HepG2 (cell line): ENCODE measurements at regions not wholly inside any gene's neighbourhood (a gene's known extent, or its start where the extent isn't known, plus 50 kb on each side); places are given as distances from the start of the nearest gene placed in this dataset.

ENCODE experiments used
- CCDC6 ChIP-seq: sonication (generic); formaldehyde crosslinking; IDR thresholded peaks from 2 replicates; pipeline ENCODE4 v1.8.1; 2022; ENCODE audit warnings: mild to moderate bottlenecking, missing genetic modification reagents, moderate library complexity
- CHD4 ChIP-seq: fragments of 200-600 bp; sonication (generic); IDR thresholded peaks from 2 replicates; pipeline ENCODE4 v1.7.0; 2017; ENCODE audit warnings: mild to moderate bottlenecking, low read length, borderline replicate concordance
- DPF2 ChIP-seq: sonication (generic); formaldehyde crosslinking; IDR thresholded peaks from 2 replicates; pipeline ENCODE4 v1.4.0; 2020; ENCODE audit warnings: mild to moderate bottlenecking, low read depth, missing genetic modification reagents, borderline replicate concordance
- GATAD2A ChIP-seq: IDR thresholded peaks from 2 replicates; pipeline ENCODE4 v1.6.1; 2016
- HCFC1 ChIP-seq: fragments of 150-350 bp; IDR thresholded peaks from 2 replicates; pipeline ENCODE4 v1.6.1; 2014; ENCODE audit warnings: low read depth, low read length
- JUN ChIP-seq: sonication (generic); formaldehyde crosslinking; IDR thresholded peaks from 2 replicates; pipeline ENCODE4 v1.4.0; 2020; ENCODE audit warnings: mild to moderate bottlenecking, missing genetic modification reagents
- NFE2L1 ChIP-seq: sonication (generic); formaldehyde crosslinking; IDR thresholded peaks from 2 replicates; pipeline ENCODE4 v1.4.0; 2020; ENCODE audit warnings: missing genetic modification reagents, mild to moderate bottlenecking, borderline replicate concordance
- NFE2L2 ChIP-seq: fragments of 150-350 bp; IDR thresholded peaks from 2 replicates; pipeline ENCODE4 v1.6.1; 2014; ENCODE audit warnings: low read length
- NFRKB ChIP-seq: fragments of 450-650 bp; IDR thresholded peaks from 2 replicates; pipeline ENCODE4 v1.6.1; 2017
- SIN3A ChIP-seq: IDR thresholded peaks from 2 replicates; pipeline ENCODE4 v1.6.1; 2011; ENCODE audit warnings: low read depth, mild to moderate bottlenecking, control low read depth, low read length, borderline replicate concordance
- SIX1 ChIP-seq: sonication (generic); formaldehyde crosslinking; IDR thresholded peaks from 2 replicates; pipeline ENCODE4 v1.4.0; 2020; ENCODE audit warnings: missing genetic modification reagents, borderline replicate concordance
- SMARCE1 ChIP-seq: fragments of 450-650 bp; IDR thresholded peaks from 2 replicates; pipeline ENCODE4 v1.6.1; 2017; ENCODE audit warnings: borderline replicate concordance
- SNAI1 ChIP-seq: sonication (generic); formaldehyde crosslinking; IDR thresholded peaks from 2 replicates; pipeline ENCODE4 v1.5.0; 2020; ENCODE audit warnings: mild to moderate bottlenecking, missing genetic modification reagents, borderline replicate concordance
- TARDBP ChIP-seq: sonication (generic); formaldehyde crosslinking; IDR thresholded peaks from 2 replicates; pipeline ENCODE4 v1.8.0; 2022; ENCODE audit warnings: mild to moderate bottlenecking, missing genetic modification reagents
- TBP ChIP-seq: sonication (generic); formaldehyde crosslinking; IDR thresholded peaks from 2 replicates; pipeline ENCODE4 v1.5.0; 2020; ENCODE audit warnings: missing genetic modification reagents
- TEAD3 ChIP-seq: optimal IDR thresholded peaks from 2 replicates; pipeline ENCODE3; 2016; ENCODE audit warnings: borderline replicate concordance
- TP53 ChIP-seq: sonication (generic); formaldehyde crosslinking; conservative IDR thresholded peaks from 2 replicates; pipeline ENCODE4 v1.4.0; 2020; ENCODE audit warnings: missing genetic modification reagents
- U2AF2 ChIP-seq: fragments of 200-400 bp; formaldehyde crosslinking; IDR thresholded peaks from 2 replicates; pipeline ENCODE4 v1.6.1; 2017; ENCODE audit warnings: low read depth, mild to moderate bottlenecking, low read length
- ZFY ChIP-seq: sonication (generic); formaldehyde crosslinking; IDR thresholded peaks from 2 replicates; pipeline ENCODE4 v1.4.0; 2020; ENCODE audit warnings: missing genetic modification reagents
- ZNF10 ChIP-seq: sonication (generic); formaldehyde crosslinking; IDR thresholded peaks from 2 replicates; pipeline ENCODE4 v1.4.0; 2020; ENCODE audit warnings: mild to moderate bottlenecking, low read depth, missing genetic modification reagents, borderline replicate concordance
- ZNF232 ChIP-seq: sonication (generic); formaldehyde crosslinking; IDR thresholded peaks from 2 replicates; pipeline ENCODE4 v1.4.0; 2020; ENCODE audit warnings: missing genetic modification reagents, borderline replicate concordance
- ZNF260 ChIP-seq: sonication (generic); formaldehyde crosslinking; IDR thresholded peaks from 2 replicates; pipeline ENCODE4 v1.4.0; 2020; ENCODE audit warnings: missing genetic modification reagents, low read depth, mild to moderate bottlenecking, borderline replicate concordance
- ZNF678 ChIP-seq: sonication (generic); formaldehyde crosslinking; IDR thresholded peaks from 2 replicates; pipeline ENCODE4 v1.4.0; 2020; ENCODE audit warnings: mild to moderate bottlenecking, missing genetic modification reagents
- ZNF790 ChIP-seq: sonication (generic); formaldehyde crosslinking; IDR thresholded peaks from 2 replicates; pipeline ENCODE4 v1.8.0; 2022; ENCODE audit warnings: missing genetic modification reagents, mild to moderate bottlenecking, borderline replicate concordance
- TF ChIP-seq, protein P1 (sequence below): sonication (generic); formaldehyde crosslinking; IDR thresholded peaks from 2 replicates; pipeline ENCODE4 v1.8.1; 2023; ENCODE audit warnings: mild to moderate bottlenecking, missing genetic modification reagents
- TF ChIP-seq, protein P2 (sequence below): sonication (generic); formaldehyde crosslinking; IDR thresholded peaks from 2 replicates; pipeline ENCODE4 v1.5.0; 2020; ENCODE audit warnings: missing genetic modification reagents
- TF ChIP-seq, protein P3 (sequence below): IDR thresholded peaks from 2 replicates; pipeline ENCODE4 v1.6.1; 2016; ENCODE audit warnings: mild to moderate bottlenecking
- TF ChIP-seq, protein P4 (sequence below): sonication (generic); formaldehyde crosslinking; IDR thresholded peaks from 2 replicates; pipeline ENCODE4 v1.5.0; 2020; ENCODE audit warnings: mild to moderate bottlenecking, missing genetic modification reagents

DNA sequence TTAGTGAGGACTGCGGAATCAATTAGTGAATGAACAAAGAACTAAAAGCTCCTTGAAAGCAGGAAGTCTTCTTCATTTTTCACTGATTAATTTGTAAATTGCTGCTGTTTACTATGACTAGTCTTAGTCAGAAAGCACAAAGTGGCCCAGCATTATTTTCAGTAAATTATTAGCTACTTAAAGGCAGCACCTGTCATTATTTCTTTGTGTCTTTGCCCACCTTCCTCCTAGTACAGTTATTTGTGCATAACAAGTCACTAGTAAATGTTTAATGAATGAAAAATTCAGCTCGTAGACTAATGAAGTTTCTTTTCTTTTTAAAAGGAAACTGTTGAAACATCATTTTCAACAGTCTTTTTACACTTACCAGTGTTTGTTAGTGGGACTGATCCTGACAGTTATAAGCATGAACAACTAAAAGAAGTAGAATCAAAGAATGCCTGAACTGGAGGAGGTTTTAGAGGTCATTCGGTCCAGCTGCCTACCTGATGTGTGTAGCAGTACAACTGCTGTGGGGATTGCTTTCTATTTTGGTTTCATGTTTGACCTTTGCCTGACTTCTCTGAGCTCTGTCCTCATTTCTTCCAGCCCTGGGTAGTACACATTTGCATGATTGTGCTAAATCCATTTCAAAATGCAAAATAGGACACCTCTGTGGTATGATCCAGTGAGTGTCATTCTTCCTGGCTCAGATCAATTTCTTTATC, 140.0 kb upstream of the PHYHIPL start (continued):
- TF ChIP-seq ZNF10 (CRISPR knock-in tag) (no peak), ZNF678 (CRISPR knock-in tag) (no peak), CHD4 (no peak; the same call in 1 of the 2 replicates), JUN (CRISPR knock-in tag) (no peak), SMARCE1 (no peak), ZNF790 (CRISPR knock-in tag) (no peak), SIN3A (no peak), TEAD3 (peak; percentile 48), ZNF232 (no peak), NFE2L2 (no peak), TARDBP (CRISPR knock-in tag) (no peak), TP53 (CRISPR knock-in tag) (no peak), DPF2 (CRISPR knock-in tag) (no peak), NFRKB (no peak), TBP (no peak), CCDC6 (no peak), HCFC1 (no peak), U2AF2 (no peak), ZNF260 (no peak), ZFY (CRISPR knock-in tag) (no peak), SIX1 (CRISPR knock-in tag) (no peak), SNAI1 (CRISPR knock-in tag) (no peak), GATAD2A (CRISPR knock-in tag) (0 out of 2 replicates have a peak, but pooled peaks have one; percentile 48), NFE2L1 (CRISPR knock-in tag) (no peak)
- TF ChIP-seq, protein P1, sequence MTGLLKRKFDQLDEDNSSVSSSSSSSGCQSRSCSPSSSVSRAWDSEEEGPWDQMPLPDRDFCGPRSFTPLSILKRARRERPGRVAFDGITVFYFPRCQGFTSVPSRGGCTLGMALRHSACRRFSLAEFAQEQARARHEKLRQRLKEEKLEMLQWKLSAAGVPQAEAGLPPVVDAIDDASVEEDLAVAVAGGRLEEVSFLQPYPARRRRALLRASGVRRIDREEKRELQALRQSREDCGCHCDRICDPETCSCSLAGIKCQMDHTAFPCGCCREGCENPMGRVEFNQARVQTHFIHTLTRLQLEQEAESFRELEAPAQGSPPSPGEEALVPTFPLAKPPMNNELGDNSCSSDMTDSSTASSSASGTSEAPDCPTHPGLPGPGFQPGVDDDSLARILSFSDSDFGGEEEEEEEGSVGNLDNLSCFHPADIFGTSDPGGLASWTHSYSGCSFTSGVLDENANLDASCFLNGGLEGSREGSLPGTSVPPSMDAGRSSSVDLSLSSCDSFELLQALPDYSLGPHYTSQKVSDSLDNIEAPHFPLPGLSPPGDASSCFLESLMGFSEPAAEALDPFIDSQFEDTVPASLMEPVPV: no peak
- TF ChIP-seq, protein P2, sequence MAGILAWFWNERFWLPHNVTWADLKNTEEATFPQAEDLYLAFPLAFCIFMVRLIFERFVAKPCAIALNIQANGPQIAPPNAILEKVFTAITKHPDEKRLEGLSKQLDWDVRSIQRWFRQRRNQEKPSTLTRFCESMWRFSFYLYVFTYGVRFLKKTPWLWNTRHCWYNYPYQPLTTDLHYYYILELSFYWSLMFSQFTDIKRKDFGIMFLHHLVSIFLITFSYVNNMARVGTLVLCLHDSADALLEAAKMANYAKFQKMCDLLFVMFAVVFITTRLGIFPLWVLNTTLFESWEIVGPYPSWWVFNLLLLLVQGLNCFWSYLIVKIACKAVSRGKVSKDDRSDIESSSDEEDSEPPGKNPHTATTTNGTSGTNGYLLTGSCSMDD (CRISPR knock-in tag): no peak
- TF ChIP-seq, protein P3, sequence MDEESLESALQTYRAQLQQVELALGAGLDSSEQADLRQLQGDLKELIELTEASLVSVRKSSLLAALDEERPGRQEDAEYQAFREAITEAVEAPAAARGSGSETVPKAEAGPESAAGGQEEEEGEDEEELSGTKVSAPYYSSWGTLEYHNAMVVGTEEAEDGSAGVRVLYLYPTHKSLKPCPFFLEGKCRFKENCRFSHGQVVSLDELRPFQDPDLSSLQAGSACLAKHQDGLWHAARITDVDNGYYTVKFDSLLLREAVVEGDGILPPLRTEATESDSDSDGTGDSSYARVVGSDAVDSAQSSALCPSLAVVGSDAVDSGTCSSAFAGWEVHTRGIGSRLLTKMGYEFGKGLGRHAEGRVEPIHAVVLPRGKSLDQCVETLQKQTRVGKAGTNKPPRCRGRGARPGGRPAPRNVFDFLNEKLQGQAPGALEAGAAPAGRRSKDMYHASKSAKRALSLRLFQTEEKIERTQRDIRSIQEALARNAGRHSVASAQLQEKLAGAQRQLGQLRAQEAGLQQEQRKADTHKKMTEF (CRISPR knock-in tag): 0 out of 2 replicates have a peak, but pooled peaks have one; percentile 31
- TF ChIP-seq, protein P4, sequence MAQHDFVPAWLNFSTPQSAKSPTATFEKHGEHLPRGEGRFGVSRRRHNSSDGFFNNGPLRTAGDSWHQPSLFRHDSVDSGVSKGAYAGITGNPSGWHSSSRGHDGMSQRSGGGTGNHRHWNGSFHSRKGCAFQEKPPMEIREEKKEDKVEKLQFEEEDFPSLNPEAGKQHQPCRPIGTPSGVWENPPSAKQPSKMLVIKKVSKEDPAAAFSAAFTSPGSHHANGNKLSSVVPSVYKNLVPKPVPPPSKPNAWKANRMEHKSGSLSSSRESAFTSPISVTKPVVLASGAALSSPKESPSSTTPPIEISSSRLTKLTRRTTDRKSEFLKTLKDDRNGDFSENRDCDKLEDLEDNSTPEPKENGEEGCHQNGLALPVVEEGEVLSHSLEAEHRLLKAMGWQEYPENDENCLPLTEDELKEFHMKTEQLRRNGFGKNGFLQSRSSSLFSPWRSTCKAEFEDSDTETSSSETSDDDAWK (CRISPR knock-in tag): no peak
